GF-D8 (cell line): ENCODE measurements at regions not wholly inside any gene's neighbourhood (a gene's known extent, or its start where the extent isn't known, plus 50 kb on each side); places are given as distances from the start of the nearest gene placed in this dataset.

Experiments used
- DNase-seq: peaks from one replicate; lab custom pipeline; 2025; lab: John Stamatoyannopoulos, UW

GRCh38 chr10:44030738-44031137, 354.2 kb downstream of the CXCL12 start:
- DNase-seq: no peak

GRCh38 chr10:44030132-44030531, 354.8 kb downstream of the CXCL12 start:
- DNase-seq: no peak

GRCh38 chr10:44028384-44029137, 356.3 kb downstream of the CXCL12 start:
- no peak for DNase-seq

GRCh38 chr10:44024356-44025116, 360.4 kb downstream of the CXCL12 start:
- DNase-seq: no peak

- DNase-seq: no peak
Observed at GRCh38 chr10:44023517-44023916, 361.4 kb downstream of the CXCL12 start.

GRCh38 chr10:44022203-44022602, 362.7 kb downstream of the CXCL12 start:
- no peak for DNase-seq

GRCh38 chr10:44020322-44021111, 364.4 kb downstream of the CXCL12 start:
- DNase-seq: no peak

- DNase-seq: no peak
Observed at GRCh38 chr10:44017483-44018145, 367.3 kb downstream of the CXCL12 start.

GRCh38 chr10:44016589-44017482, 368.1 kb downstream of the CXCL12 start:
- DNase-seq: no peak

GRCh38 chr10:44015702-44016500, 367.2 kb upstream of the ZNF32 start:
- DNase-seq: no peak

GRCh38 chr10:44014644-44015250, 366.1 kb upstream of the ZNF32 start:
- DNase-seq: no peak

- no peak for DNase-seq
Observed at GRCh38 chr10:44013981-44014380, 365.3 kb upstream of the ZNF32 start.

- DNase-seq: no peak
Observed at GRCh38 chr10:44012921-44013320, 364.2 kb upstream of the ZNF32 start.

GRCh38 chr10:44011603-44011981, 362.9 kb upstream of the ZNF32 start:
- no peak for DNase-seq

GRCh38 chr10:44010873-44011602, 362.4 kb upstream of the ZNF32 start:
- no peak for DNase-seq

GRCh38 chr10:44009891-44010632, 361.4 kb upstream of the ZNF32 start:
- no peak for DNase-seq

- DNase-seq: no peak
Observed at GRCh38 chr10:44008917-44009709, 360.4 kb upstream of the ZNF32 start.
